SU-DHL-6 (cell line): ENCODE measurements at regions not wholly inside any gene's neighbourhood (a gene's known extent, or its start where the extent isn't known, plus 50 kb on each side); places are given as distances from the start of the nearest gene placed in this dataset.

ENCODE experiments used
- CTCF ChIP-seq: fragments of 200-600 bp; sonication (generic); IDR thresholded peaks from one replicate; pipeline ENCODE4 v1.5.1; 2017; ENCODE audit warnings: antibody characterized with exemption, mild to moderate bottlenecking, low read length, moderate library complexity; ENCODE audit not compliant: insufficient read depth, poor library complexity, severe bottlenecking
- EZH2phosphoT487 ChIP-seq: fragments of 200-600 bp; sonication (generic), shearing (Covaris generic); conservative IDR thresholded peaks from 2 replicates; pipeline ENCODE4 v1.6.1; 2018; ENCODE audit warnings: mild to moderate bottlenecking, antibody characterized with exemption, low read length, moderate library complexity, mixed read lengths

GRCh38 chr4:53676402-53676871 lies 85.2 kb upstream of the LNX1 start:
- TF ChIP-seq CTCF, result no peak
- TF ChIP-seq EZH2phosphoT487, result no peak
